ENCODE measurements at regions not wholly inside any gene's neighbourhood (a gene's known extent, or its start where the extent isn't known, plus 50 kb on each side); places are given as distances from the start of the nearest gene placed in this dataset.

DNA sequence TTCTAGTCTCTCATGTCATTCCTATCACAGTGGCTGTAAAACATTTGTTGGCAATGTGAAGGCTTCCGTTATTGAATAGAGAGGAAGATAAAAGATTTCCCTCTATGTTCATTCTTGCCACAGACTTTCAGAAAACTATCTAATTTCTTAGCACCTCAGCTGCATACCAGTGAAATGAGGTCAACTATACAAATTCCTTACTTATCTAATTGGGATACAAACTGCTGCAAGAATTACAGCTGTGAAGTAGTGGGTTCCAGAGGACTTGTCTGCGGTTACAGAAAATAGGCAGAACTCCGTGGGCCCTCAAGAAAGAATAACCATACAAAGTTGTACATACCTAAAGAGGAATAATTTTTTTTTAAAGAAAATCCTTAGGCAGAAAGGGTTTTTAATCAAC, 175.8 kb downstream of the PPP1R2C start:
- Histone ChIP-seq H3K36me3 (no peaks in the 10 kb centered on the region), H3K27me3 (no peaks in the 10 kb centered on the region), H3K4me1 (no peaks in the 10 kb centered on the region), H3K9me3 (no peaks in the 10 kb centered on the region), H3K4me3 (no peak overlapping the region), H3K27ac (no peak overlapping the region)
- no peak for ATAC-seq
- TF ChIP-seq, protein P1, sequence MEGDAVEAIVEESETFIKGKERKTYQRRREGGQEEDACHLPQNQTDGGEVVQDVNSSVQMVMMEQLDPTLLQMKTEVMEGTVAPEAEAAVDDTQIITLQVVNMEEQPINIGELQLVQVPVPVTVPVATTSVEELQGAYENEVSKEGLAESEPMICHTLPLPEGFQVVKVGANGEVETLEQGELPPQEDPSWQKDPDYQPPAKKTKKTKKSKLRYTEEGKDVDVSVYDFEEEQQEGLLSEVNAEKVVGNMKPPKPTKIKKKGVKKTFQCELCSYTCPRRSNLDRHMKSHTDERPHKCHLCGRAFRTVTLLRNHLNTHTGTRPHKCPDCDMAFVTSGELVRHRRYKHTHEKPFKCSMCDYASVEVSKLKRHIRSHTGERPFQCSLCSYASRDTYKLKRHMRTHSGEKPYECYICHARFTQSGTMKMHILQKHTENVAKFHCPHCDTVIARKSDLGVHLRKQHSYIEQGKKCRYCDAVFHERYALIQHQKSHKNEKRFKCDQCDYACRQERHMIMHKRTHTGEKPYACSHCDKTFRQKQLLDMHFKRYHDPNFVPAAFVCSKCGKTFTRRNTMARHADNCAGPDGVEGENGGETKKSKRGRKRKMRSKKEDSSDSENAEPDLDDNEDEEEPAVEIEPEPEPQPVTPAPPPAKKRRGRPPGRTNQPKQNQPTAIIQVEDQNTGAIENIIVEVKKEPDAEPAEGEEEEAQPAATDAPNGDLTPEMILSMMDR (IDR thresholded peaks at IDR 0.05) = no peak
- DNase-seq = no peak
- intact Hi-C loops (cut with DNase I) = no loop called here

DNA sequence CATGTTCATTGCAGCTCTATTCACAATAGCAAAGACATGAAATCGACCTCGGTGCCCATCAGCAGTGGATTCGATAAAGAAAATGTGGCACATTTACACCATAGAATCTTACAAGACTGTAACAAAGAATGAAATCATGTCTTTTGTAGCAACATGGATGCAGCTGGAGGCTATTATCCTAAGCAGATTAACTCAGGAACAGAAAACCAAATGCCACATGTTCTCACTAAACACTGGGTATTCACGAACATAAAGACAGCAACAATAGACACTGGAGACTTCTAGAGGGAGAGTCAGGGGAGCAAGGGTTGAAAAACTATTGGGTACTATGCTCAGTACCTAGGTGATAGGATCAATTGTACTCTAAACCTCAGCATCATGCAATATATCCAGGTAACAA, 180.5 kb downstream of the PPP1R2C start:
- TF ChIP-seq, protein P1 (IDR thresholded peaks at IDR 0.05) = no peak
- no peak overlapping the region for H3K27ac ChIP-seq
- no peaks in the 10 kb centered on the region for H3K27me3 ChIP-seq
- H3K4me1 ChIP-seq = no peaks in the 10 kb centered on the region
- no peak overlapping the region for H3K4me3 ChIP-seq
- intact Hi-C loops (cut with DNase I) = no loop called here
- no peaks in the 10 kb centered on the region for H3K36me3 ChIP-seq
- H3K9me3 ChIP-seq = no peaks in the 10 kb centered on the region
- ATAC-seq (no peak), DNase-seq (no peak)

DNA sequence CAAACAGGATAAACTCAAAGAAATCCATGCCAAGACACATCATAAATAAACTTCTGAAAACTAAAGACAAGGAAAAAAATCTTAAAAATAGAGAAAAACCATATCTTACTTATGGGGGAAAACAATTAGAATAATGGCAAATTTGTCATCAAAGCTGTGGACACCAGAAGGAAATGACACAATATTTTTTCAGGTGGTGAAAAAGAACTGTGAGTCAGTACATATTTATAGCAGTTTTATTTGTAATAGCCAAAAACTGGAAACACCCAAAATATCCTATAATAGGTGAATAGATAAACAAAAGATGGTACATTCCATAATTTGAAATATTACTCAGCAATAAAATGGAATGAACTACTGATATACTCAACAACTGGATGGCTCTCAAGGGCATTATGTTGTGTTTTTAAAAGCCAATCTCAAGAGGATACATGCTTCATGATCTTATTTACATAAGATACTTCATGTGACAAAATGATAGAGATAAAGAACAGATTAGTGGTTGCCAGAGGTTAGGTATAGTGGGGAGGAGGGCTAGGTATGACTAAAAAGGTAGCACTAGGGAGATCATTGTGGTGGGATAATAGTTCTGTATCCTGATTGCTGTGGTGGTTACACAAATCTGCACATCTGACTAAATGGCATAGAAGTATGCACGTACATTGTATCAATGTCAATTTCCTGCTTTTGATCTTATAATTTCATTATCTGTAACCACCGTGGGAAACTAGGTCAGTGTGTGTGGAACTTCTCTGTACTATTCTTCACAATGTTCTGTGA, 191.9 kb downstream of the PPP1R2C start:
- no peak for ATAC-seq
- H3K27ac ChIP-seq = no peak overlapping the region

DNA sequence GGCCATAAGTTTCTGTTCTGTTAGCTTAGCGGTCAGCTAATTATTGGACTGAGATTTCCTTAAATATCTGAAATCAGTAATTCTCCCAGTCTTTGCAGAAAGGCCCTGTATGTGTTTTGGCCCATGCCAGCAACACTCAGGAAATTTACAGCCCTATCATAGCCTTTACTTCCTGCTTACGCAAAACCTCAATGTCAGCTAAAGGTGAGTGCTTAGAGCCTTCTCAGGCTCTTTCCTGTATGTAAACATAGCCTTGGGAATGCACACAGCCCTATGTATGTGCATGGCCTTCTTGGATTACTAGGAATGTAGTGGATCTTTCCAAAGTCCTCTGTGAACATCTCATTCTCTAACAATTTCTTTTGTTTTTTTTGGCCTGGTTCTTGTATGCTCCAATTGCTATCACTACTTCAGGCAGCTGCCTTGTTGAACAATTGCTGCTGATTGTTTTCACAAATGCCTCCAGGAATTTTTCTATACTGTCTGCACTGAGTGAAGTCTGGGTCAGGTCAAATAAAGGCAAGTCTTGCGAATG, 200.0 kb downstream of the PPP1R2C start:
- TF ChIP-seq, protein P1 (IDR thresholded peaks at IDR 0.05) = no peak
- Histone ChIP-seq H3K27me3 (no peaks in the 10 kb centered on the region), H3K4me3 (no peak overlapping the region), H3K36me3 (no peaks in the 10 kb centered on the region), H3K27ac (no peak overlapping the region), H3K4me1 (no peaks in the 10 kb centered on the region), H3K9me3 (no peaks in the 10 kb centered on the region)
- DNase-seq (no peak), ATAC-seq (no peak)
- intact Hi-C loops (cut with DNase I) = no loop called here

More for the DNA sequence above, 191.9 kb downstream of the PPP1R2C start:
- Histone ChIP-seq H3K9me3 (no peaks in the 10 kb centered on the region), H3K4me3 (no peak overlapping the region), H3K27me3 (no peaks in the 10 kb centered on the region), H3K4me1 (no peaks in the 10 kb centered on the region), H3K36me3 (no peaks in the 10 kb centered on the region)
- TF ChIP-seq, protein P1 (IDR thresholded peaks at IDR 0.05) = no peak
- no peak for DNase-seq
- intact Hi-C loops (cut with DNase I) = no loop called here

DNA sequence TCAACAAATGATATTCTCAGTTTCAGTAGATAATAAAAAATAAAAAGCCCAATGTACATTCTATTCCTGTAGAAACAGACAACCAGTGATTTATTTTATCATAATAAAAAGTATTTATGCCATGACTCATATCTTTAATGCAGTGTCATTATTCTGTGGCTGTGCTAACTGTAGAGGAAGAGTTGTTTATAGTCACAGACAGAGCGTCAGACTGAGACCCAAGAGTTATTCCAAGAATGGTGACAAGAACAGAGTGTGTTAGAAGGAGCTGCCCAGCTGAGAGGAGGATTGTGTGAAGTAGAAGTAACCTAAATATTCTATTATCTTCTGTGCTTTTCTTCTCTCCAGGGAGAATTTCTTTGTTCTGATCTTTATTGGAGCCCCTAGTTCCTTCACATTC, 210.7 kb downstream of the PPP1R2C start:
- H3K4me1 ChIP-seq = no peaks in the 10 kb centered on the region
- intact Hi-C loops (cut with DNase I) = no loop called here

More for the DNA sequence above, 210.7 kb downstream of the PPP1R2C start:
- Histone ChIP-seq H3K9me3 (no peaks in the 10 kb centered on the region), H3K27ac (no peak overlapping the region), H3K36me3 (no peaks in the 10 kb centered on the region), H3K27me3 (no peaks in the 10 kb centered on the region), H3K4me3 (no peak overlapping the region)
- TF ChIP-seq, protein P1 (IDR thresholded peaks at IDR 0.05) = no peak
- DNase-seq = no peak
- no peak for ATAC-seq
